ENCODE measurements at regions not wholly inside any gene's neighbourhood (a gene's known extent, or its start where the extent isn't known, plus 50 kb on each side); places are given as distances from the start of the nearest gene placed in this dataset.

- intact Hi-C loops (cut with micrococcal nuclease) = no loop called here
Observed at GRCh38 chr21:27622631-27623030, 655.7 kb upstream of the ADAMTS5 start.

DNA sequence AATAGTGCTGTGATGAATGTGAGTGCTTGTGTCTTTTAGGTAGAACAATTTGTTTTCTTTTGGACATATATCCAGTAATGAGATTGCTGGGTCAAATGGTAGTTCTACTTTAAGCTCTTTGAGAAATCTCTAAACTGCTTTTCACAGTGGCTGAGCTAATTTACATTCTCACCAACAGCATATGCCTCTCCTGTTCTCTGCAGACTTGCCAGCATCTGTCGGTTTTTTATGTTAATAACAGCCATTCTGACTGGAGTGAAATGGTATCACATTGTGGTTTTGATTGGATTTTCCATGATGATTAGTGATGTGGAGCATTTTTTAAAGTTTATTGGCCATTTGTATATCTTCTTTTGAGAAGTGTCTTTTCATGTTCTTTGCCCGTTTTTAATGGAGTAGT, 647.3 kb upstream of the ADAMTS5 start:
- Histone ChIP-seq H3K27ac (ENCODE audit: insufficient read depth, low read depth, low read length) (no peak overlapping the region), H3K79me2 (ENCODE audit: control insufficient read depth, insufficient read depth, low read length) (no peaks in the 10 kb centered on the region), H3K9ac (replicated peaks; ENCODE audit: extremely low read depth, insufficient read depth, low read length) (no peak overlapping the region), H4K20me1 (replicated peaks; ENCODE audit: control insufficient read depth, extremely low read depth, insufficient read depth, low read length) (no peaks in the 10 kb centered on the region), H3K4me1 (ENCODE audit: control insufficient read depth, extremely low read depth, insufficient read depth, low read length) (no peaks in the 10 kb centered on the region), H3K9me1 (replicated peaks; ENCODE audit: control insufficient read depth, extremely low read depth, insufficient read depth, low read length) (no peaks in the 10 kb centered on the region), H3K9me3 (replicated peaks; ENCODE audit: control insufficient read depth, insufficient read depth, low read length) (no peaks in the 10 kb centered on the region), H2AFZ (ENCODE audit: low read depth, low read length) (no peak overlapping the region), H3K4me3 (replicated peaks in 1 of 3; ENCODE audit: insufficient read depth in 1 of 3, low read depth in 1 of 3, low read length in 3 of 3) (no peak overlapping the region), H3K36me3 (ENCODE audit: control insufficient read depth in 2 of 2, extremely low read depth in 1 of 2, insufficient read depth in 2 of 2, low read length in 2 of 2) (no peaks in the 10 kb centered on the region), H3K27me3 (ENCODE audit: control insufficient read depth in 2 of 2, insufficient read depth in 2 of 2, low read length in 2 of 2) (no peaks in the 10 kb centered on the region), H3K4me2 (ENCODE audit: insufficient read depth, low read length) (no peak overlapping the region)
- intact Hi-C loops (cut with micrococcal nuclease) (no loop called here), dilution Hi-C loops (cut with MboI; ENCODE audit: extremely low pct_ligation_motif_present, low sequenced_read_pairs) (no loop called here)
- TF ChIP-seq EZH2 (IDR thresholded peaks at IDR 0.05; ENCODE audit: borderline replicate concordance, low read depth, low read length, severe bottlenecking) = no peak
- TF ChIP-seq JUN (IDR thresholded peaks at IDR 0.05; ENCODE audit: borderline replicate concordance, insufficient read depth, insufficient read length, low read depth) = no peak
- no peak for TF ChIP-seq CTCF (IDR thresholded peaks at IDR 0.05; ENCODE audit: extremely low read depth in 1 of 2, insufficient read depth in 1 of 2, low read depth in 1 of 2, low read length in 2 of 2)
- no peak for TF ChIP-seq MAX (IDR thresholded peaks at IDR 0.05; ENCODE audit: insufficient read depth, insufficient read length)
- no peak for TF ChIP-seq POLR2AphosphoS5 (IDR thresholded peaks at IDR 0.05; ENCODE audit: insufficient read depth, low read depth, low read length)
- no peak for TF ChIP-seq MYC (IDR thresholded peaks at IDR 0.05; ENCODE audit: low read depth, low read length)
- TF ChIP-seq GATA2 (IDR thresholded peaks at IDR 0.05; ENCODE audit: insufficient read depth, insufficient read length, low read depth, low read length) = no peak
- no peak for TF ChIP-seq POLR2A (IDR thresholded peaks at IDR 0.05; ENCODE audit: low read depth, low read length)
- TF ChIP-seq FOS (IDR thresholded peaks at IDR 0.05; ENCODE audit: borderline replicate concordance, insufficient read depth, low read length) = no peak
- FAIRE-seq (no peak), DNase-seq (ENCODE audit: low read depth, low spot score) (no peak)
- CTCF ChIA-PET = no interaction called here
- no TSS peak for BruUV-seq (replicated peaks)
- POLR2A ChIA-PET = no interaction called here

More at GRCh38 chr21:27622631-27623030, 655.7 kb upstream of the ADAMTS5 start:
- H3K4me1 ChIP-seq (ENCODE audit: control insufficient read depth, extremely low read depth, insufficient read depth, low read length) = no peaks in the 10 kb centered on the region
- dilution Hi-C loops (cut with MboI; ENCODE audit: extremely low pct_ligation_motif_present, low sequenced_read_pairs) = no loop called here
- no peak overlapping the region for H3K4me2 ChIP-seq (ENCODE audit: insufficient read depth, low read length)
- no peak for TF ChIP-seq EZH2 (IDR thresholded peaks at IDR 0.05; ENCODE audit: borderline replicate concordance, low read depth, low read length, severe bottlenecking)
- no peak for TF ChIP-seq GATA2 (IDR thresholded peaks at IDR 0.05; ENCODE audit: insufficient read depth, insufficient read length, low read depth, low read length)
- TF ChIP-seq MYC (IDR thresholded peaks at IDR 0.05; ENCODE audit: low read depth, low read length) = no peak
- DNase-seq (ENCODE audit: low read depth, low spot score) = no peak
- no peaks in the 10 kb centered on the region for H3K27me3 ChIP-seq (ENCODE audit: control insufficient read depth in 2 of 2, insufficient read depth in 2 of 2, low read length in 2 of 2)
- ChIA-PET POLR2A (no interaction called here), CTCF (interaction anchor here (2.1 kb wide), 1 partner anchor 12 kb away, joined by 7 read pairs; no protein-coding TSS in a partner anchor)
- no peaks in the 10 kb centered on the region for H4K20me1 ChIP-seq (replicated peaks; ENCODE audit: control insufficient read depth, extremely low read depth, insufficient read depth, low read length)
- H3K27ac ChIP-seq (ENCODE audit: insufficient read depth, low read depth, low read length) = no peak overlapping the region
- H3K9me1 ChIP-seq (replicated peaks; ENCODE audit: control insufficient read depth, extremely low read depth, insufficient read depth, low read length) = no peaks in the 10 kb centered on the region
- no TSS peak for BruUV-seq (replicated peaks)
- H3K9ac ChIP-seq (replicated peaks; ENCODE audit: extremely low read depth, insufficient read depth, low read length) = no peak overlapping the region
- no peak overlapping the region for H3K4me3 ChIP-seq (replicated peaks in 1 of 3; ENCODE audit: insufficient read depth in 1 of 3, low read depth in 1 of 3, low read length in 3 of 3)
- H3K9me3 ChIP-seq (replicated peaks; ENCODE audit: control insufficient read depth, insufficient read depth, low read length) = no peaks in the 10 kb centered on the region
- no peak overlapping the region for H2AFZ ChIP-seq (ENCODE audit: low read depth, low read length)
- H3K36me3 ChIP-seq (ENCODE audit: control insufficient read depth in 2 of 2, extremely low read depth in 1 of 2, insufficient read depth in 2 of 2, low read length in 2 of 2) = no peaks in the 10 kb centered on the region
- no peak for FAIRE-seq
- H3K79me2 ChIP-seq (ENCODE audit: control insufficient read depth, insufficient read depth, low read length) = no peaks in the 10 kb centered on the region
